ENCODE measurements at regions not wholly inside any gene's neighbourhood (a gene's known extent, or its start where the extent isn't known, plus 50 kb on each side); places are given as distances from the start of the nearest gene placed in this dataset.

- TF ChIP-seq POLR2A (IDR thresholded peaks at IDR 0.05; ENCODE audit: low read length) = no peak
- no peak for TF ChIP-seq GATA1 (IDR thresholded peaks at IDR 0.05; ENCODE audit: low read depth, low read length)
These were observed 240.7 kb downstream of the TFEC start for GRCh38 chr7:115789901-115790300.

All from erythroblast (primary cell).